Umbilical cord (tissue), 1 donor: ENCODE measurements at regions not wholly inside any gene's neighbourhood (a gene's known extent, or its start where the extent isn't known, plus 50 kb on each side); places are given as distances from the start of the nearest gene placed in this dataset.
"Not testable (repeated sequence)": the region's sequence is repeated elsewhere in the genome, so short reads cannot be mapped to it uniquely, and the experiment has no call there.

Experiments used
- DNase-seq: peaks from one replicate; pipeline ENCODE4 v3.0.0-alpha.2; 2015; ENCODE audit warnings: low spot score

- DNase-seq: no peak
Measured at GRCh38 chr3:5690904-5691532, 503.5 kb downstream of the EDEM1 start.

- DNase-seq: no peak
Measured at GRCh38 chr3:5692446-5692845, 504.9 kb downstream of the EDEM1 start.

GRCh38 chr3:5694266-5694665 lies 506.8 kb downstream of the EDEM1 start:
- DNase-seq: no peak

DNA sequence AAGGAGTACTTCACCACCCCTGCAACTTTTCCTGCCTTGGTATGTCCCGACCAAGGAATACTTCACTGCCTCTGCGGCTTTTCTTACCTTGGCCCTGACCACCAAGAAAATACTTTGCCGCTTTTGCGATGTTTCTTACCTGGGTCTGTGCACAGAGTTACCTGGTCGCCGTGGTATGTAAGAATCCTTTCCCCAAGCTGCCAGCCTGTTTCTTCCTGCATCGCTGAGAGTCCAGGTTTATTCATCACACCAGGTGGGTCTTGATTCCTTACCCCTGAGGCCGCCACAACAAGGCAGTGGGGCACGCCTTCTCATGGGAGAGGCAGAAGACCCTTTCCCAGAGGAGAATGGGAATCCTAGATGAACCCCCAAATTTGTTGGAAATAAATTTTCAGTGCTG lies 511.3 kb downstream of the EDEM1 start:
- DNase-seq: no peak

DNA sequence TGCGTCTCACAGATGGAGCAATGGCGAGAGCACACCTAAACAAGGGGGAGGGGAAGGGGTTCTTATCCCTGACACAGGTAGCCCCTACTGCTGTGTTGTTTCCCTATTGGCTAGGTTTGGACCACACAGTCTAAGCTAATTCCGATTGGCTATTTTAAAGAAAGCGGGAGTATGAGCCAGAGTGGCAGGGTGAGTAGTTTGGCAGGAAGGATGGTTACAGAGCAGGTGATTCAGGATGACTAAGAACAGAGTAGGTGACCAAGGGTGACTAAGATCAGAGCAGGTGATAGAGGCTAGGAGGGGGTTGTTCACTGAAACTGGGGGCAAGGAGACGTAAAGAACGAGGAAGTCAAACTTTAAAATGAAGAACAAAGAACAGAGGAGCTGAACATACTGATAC lies 511.8 kb downstream of the EDEM1 start:
- DNase-seq: no peak

DNA sequence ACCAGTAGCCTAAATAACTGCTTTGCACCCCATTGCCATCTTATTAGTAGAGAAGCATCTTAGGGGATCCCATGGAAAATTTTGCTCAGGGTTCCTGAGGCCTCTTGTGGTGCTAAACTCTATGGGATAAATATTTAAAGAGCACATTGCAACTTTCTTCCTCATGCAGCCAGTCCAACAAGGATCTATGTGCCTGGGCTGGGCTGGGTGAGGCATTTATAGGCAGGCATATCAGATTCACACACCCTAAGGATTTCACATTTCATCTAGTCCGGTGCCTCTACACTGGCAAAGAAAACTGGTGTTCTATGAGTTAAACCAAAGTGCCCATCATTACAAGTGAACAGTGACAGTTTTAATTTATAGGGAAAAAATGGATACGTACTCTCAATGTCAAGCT lies 512.3 kb downstream of the EDEM1 start:
- no peak for DNase-seq

DNA sequence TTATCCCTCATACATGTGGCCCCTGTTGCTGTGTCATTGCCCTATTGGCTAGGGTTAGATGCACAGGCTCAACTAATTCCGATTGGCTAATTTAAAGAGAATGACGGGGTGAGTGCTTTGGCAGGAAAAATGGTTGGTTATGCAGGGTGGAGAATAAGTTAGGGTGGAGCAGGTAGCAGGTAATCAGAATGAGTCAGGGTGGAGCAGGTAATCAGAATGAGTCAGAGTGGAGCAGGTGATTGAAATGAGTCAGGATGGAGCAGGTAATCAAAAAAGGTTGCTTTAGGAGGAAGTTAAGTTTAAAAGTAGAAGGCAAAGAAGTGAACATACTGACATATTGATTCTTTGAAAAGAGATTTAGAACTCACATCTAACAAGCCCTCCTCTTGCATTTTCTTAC lies 513.5 kb downstream of the EDEM1 start:
- not testable (repeated sequence) for DNase-seq

DNA sequence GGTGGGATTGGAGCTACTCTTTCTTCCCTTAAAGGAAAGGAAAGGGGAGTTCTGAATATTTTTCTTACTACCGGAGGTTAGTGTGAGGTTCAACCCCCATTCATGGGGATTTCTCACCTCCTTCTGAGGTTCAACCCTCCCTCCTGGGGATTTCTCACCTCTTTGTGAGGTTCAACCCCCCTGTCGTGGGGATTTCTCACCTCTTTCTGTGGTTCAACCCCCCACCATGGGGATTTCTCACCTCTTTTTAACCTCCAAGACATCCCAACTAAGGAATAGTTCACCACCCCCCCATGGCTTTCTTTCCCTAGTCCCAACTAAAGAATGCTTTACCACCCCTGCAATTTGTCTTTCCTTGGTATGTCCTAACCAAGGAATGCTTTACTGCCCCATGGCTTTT lies 520.3 kb downstream of the EDEM1 start:
- no peak for DNase-seq

- no peak for DNase-seq
Measured at GRCh38 chr3:5709714-5710113, 522.2 kb downstream of the EDEM1 start.

GRCh38 chr3:5710718-5711117 lies 523.2 kb downstream of the EDEM1 start:
- DNase-seq: peak; percentile 51

DNA sequence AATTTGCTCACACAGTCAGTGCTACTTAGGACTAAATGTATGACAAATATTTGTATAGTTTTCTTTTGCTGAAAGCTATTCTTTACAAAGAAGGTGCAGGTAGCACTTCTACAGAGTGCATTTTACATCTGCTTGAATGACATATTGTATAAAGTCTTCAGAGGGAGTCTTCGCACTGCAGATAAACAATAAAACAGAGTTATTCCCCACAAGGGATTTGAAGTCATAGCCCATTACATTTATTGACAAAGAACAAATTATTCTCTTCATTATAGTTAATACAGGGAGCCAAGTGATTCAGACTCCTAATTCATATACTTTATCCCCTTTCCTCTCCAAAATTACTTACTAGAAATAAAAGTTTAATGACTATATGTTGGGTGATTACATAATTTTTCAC lies 529.7 kb downstream of the EDEM1 start:
- DNase-seq: no peak

DNA sequence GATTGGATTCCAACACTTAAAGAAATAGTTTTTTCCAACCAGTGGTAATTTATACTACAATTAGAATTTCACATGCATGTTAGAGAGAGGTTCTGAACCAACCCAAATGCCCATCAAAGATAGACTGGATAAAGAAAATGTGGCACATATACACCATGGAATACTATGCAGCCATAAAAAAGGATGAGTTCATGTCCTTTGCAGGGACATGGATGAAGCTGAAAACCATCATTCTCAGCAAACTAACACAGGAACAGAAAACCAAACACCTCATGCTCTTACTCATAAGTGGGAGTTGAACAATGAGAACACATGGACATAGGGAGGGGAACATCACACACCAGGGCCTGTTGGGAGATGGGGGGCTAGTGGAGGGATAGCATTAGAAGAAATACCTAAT lies 532.2 kb downstream of the EDEM1 start:
- DNase-seq: not testable (repeated sequence)

DNA sequence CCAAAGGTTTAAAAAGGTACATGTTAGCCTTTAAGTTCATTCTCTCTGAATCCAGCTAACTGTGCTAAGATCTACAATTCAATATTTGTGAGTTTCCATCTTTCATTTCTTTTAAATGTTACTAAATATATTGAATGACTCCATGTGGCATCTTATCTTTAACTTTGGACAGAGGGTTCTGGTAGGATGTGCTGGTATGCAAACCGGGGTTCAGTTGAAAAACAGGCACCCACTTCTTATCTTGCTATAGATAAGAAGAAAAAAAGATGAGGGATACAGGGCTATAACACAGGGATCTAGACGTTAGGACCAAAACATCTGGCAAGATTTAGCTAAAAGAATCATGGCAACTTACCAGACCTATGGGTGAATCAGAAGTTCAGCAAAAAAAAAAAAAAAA lies 538.3 kb downstream of the EDEM1 start:
- peak; percentile 96 for DNase-seq

DNA sequence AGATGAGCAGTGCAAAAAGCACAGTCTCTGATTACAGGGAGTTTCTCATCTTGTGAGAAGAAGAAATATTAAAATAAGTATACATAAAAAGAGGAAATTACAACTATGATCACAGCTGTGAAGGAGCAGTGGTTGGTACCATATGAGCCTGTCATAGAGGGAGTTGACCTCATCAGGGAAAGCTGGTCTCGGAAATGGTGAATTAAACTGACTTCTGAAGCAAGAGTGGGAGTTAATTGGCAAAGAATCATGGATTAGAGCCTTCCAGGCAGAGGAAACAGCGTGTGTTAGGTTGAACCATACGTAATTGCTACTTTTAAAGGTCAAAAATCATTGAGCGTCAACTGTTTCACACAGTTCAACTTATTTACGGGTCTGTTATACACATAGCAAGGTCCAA lies 539.1 kb downstream of the EDEM1 start:
- peak; percentile 51 for DNase-seq

- DNase-seq: peak; percentile 95
Measured at GRCh38 chr3:5727743-5728484, 540.4 kb downstream of the EDEM1 start.

DNA sequence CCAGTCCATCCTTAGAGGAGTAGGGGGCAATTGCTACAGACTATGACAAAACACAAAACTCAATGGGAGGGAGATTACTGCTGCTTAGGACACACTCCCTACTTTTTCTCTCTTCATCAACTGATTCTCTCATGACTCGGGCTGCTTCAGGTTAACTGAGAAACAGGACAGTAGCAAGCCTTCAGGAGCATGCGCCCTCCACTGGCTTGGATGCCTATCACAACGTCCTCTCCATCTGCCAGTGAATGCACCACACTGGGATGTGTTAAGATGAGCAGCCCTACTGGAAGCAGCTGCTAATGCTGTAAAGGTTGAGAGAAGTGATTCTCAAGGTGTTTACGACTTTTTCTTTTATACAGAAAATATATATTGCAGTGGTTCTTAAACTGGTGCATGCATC lies 542.3 kb downstream of the EDEM1 start:
- no peak for DNase-seq

- no peak for DNase-seq
Measured at GRCh38 chr3:5731100-5731499, 543.6 kb downstream of the EDEM1 start.

DNA sequence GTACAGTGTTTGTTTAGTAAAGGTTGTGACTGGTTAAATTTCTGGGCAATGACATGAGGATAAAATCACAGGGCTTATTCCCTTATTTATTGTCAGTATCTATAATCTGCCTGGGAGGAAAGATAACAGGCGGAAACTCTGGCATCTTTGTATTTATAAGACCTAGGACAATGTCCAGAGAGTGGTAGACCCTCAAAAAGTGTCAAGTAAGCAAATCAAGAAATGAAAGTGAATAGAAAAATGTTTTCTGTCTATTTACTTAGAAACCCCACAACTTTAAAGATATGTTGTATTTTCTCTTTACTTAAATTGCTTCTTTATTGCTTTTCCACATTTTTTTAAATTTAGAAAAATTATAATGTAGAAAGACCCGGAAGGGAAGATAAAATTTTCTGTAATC lies 544.6 kb downstream of the EDEM1 start:
- peak; percentile 62 for DNase-seq

- no peak for DNase-seq
Measured at GRCh38 chr3:5733995-5734394, 546.5 kb downstream of the EDEM1 start.

GRCh38 chr3:5735896-5736295 lies 548.4 kb downstream of the EDEM1 start:
- DNase-seq: no peak

DNA sequence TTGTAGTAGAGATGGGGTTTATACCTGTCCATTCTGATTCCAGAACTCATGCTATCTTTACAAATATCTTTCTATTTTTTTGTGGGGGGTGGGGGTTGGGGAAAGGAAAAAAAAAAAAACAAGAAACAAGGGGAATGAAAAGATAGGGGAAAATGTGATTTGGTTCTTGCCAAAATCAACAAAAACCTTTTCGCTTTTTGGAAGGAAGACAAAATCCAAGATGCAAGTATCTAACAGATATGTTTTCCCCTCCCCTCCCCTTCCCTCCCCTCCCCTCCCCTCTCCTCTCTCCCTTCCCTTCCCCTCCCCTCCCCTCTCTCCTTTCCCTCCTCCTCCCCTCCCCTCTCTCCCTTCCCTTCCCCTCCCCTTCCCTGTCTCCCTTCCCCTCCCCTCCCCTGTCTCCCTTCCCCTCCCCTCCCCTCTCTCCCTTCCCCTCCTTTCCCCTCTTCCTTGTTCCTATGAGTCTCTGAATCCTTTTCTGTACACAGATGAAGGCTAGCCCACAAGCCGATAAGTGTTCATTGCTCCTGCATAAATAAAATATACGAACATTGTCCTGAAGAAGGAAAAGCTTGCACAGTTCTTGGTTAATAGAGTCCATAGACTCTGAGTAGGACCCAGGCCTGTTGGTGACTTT lies 551.9 kb downstream of the EDEM1 start:
- no peak for DNase-seq

GRCh38 chr3:5739949-5740348 lies 552.4 kb downstream of the EDEM1 start:
- DNase-seq: no peak

- no peak for DNase-seq
Measured at GRCh38 chr3:5741017-5741416, 553.5 kb downstream of the EDEM1 start.
